ENCODE measurements at regions not wholly inside any gene's neighbourhood (a gene's known extent, or its start where the extent isn't known, plus 50 kb on each side); places are given as distances from the start of the nearest gene placed in this dataset.

DNA sequence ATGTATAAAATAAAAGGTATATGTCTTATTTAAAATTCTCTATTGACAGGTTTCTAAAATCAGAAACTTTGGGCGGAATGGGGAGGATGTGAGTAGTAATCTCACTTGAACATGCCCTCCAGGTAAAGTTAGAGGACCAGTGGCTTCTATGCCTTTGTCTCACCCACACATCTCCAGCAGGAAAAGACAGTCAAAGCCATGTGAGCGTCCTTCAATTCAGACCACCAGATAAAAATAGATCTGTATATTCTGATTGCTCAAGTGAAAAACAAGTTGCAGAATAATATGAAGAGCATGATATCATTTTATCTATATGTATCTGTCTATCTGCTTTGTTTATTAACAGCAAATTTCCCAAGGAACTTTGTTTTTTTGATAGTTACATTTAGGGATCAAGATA lies 152.2 kb downstream of the TMCO5A start:
- Mint-ChIP-seq H3K27ac (no peak overlapping the region), H3K4me3 (no peak overlapping the region), H3K9me3 (no peaks in the 10 kb centered on the region), H3K4me1 (peaks cover 3% of the 10 kb centered on the region), H3K36me3 (ENCODE audit: low read depth) (no peaks in the 10 kb centered on the region), H3K27me3 (ENCODE audit: low read depth) (peaks cover 3% of the 10 kb centered on the region)
- TF ChIP-seq, protein P1, sequence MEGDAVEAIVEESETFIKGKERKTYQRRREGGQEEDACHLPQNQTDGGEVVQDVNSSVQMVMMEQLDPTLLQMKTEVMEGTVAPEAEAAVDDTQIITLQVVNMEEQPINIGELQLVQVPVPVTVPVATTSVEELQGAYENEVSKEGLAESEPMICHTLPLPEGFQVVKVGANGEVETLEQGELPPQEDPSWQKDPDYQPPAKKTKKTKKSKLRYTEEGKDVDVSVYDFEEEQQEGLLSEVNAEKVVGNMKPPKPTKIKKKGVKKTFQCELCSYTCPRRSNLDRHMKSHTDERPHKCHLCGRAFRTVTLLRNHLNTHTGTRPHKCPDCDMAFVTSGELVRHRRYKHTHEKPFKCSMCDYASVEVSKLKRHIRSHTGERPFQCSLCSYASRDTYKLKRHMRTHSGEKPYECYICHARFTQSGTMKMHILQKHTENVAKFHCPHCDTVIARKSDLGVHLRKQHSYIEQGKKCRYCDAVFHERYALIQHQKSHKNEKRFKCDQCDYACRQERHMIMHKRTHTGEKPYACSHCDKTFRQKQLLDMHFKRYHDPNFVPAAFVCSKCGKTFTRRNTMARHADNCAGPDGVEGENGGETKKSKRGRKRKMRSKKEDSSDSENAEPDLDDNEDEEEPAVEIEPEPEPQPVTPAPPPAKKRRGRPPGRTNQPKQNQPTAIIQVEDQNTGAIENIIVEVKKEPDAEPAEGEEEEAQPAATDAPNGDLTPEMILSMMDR (IDR thresholded peaks at IDR 0.05; ENCODE audit: unreplicated experiment in 3 of 3): no peak

DNA sequence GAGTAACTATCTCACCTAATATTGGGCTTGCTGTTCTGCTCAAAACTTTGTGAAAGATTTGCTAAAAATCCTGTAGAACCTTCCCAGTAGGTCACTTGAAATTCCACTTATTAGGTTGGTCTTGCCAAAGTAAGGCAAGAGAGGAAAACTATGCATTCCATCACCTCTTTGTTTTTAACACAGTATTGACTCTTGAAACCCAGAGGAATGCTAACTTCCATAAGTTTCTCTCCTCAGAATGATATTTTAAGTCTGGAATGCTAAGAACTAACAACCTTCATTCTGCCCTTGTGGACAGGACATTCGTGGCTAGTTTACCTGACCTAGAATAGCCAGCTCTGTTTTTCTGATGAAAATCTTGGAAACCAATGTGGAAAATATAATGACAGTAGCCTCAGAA lies 154.5 kb downstream of the TMCO5A start:
- Mint-ChIP-seq H3K4me1 (peaks cover 3% of the 10 kb centered on the region), H3K36me3 (ENCODE audit: low read depth) (no peaks in the 10 kb centered on the region), H3K27me3 (ENCODE audit: low read depth) (peaks cover 3% of the 10 kb centered on the region), H3K9me3 (no peaks in the 10 kb centered on the region), H3K4me3 (no peak overlapping the region), H3K27ac (no peak overlapping the region)
- TF ChIP-seq, protein P1 (IDR thresholded peaks at IDR 0.05; ENCODE audit: unreplicated experiment in 3 of 3): no peak

DNA sequence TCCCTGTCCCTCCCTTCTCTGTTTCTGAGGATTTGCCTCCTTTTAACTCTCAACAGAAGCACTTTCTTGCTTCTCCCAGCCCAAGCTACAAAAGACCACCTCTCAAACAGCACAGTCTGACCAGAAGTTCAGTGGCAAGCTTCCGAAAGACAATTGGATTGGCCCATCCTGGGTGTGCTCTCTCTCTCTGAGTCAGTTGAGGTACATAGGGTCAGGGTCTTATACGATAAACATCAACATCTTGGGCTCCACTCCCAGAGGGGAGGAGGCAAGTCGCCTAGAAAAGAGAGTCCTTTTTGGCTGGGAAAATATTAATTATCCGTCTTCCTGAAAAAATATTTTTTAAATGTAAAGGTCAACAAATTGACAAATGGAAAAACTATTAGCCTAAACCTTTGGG lies 155.8 kb downstream of the TMCO5A start:
- Mint-ChIP-seq H3K27ac (no peak overlapping the region), H3K27me3 (ENCODE audit: low read depth) (peaks cover 3% of the 10 kb centered on the region), H3K36me3 (ENCODE audit: low read depth) (no peaks in the 10 kb centered on the region), H3K4me3 (no peak overlapping the region), H3K9me3 (no peaks in the 10 kb centered on the region), H3K4me1 (peaks cover 1% of the 10 kb centered on the region)
- TF ChIP-seq, protein P1 (IDR thresholded peaks at IDR 0.05; ENCODE audit: unreplicated experiment in 3 of 3): no peak

DNA sequence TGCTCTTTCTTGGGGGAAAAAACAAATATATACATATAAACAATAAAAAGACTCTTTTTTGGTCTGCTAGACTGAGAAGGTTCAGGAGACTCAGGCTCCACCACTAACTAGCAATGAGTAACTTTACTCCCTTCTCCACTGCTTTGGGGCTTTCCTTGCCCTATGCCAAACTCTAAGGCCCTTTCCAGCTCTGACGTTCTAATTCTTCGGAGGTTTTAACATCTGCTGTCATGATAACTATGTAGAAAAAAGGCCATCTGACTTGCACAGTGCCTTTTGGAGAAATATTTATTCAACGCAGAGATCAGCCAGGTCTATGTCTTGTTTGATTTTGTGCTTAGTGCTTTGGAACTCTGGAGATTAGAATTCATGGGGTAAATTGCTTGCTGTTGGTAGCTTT lies 156.2 kb downstream of the TMCO5A start:
- TF ChIP-seq, protein P1 (IDR thresholded peaks at IDR 0.05; ENCODE audit: unreplicated experiment in 3 of 3): no peak
- Mint-ChIP-seq H3K4me1 (no peaks in the 10 kb centered on the region), H3K9me3 (peaks cover under 1% of the 10 kb centered on the region), H3K27me3 (ENCODE audit: low read depth) (peaks cover 3% of the 10 kb centered on the region), H3K4me3 (no peak overlapping the region), H3K27ac (no peak overlapping the region), H3K36me3 (ENCODE audit: low read depth) (no peaks in the 10 kb centered on the region)

DNA sequence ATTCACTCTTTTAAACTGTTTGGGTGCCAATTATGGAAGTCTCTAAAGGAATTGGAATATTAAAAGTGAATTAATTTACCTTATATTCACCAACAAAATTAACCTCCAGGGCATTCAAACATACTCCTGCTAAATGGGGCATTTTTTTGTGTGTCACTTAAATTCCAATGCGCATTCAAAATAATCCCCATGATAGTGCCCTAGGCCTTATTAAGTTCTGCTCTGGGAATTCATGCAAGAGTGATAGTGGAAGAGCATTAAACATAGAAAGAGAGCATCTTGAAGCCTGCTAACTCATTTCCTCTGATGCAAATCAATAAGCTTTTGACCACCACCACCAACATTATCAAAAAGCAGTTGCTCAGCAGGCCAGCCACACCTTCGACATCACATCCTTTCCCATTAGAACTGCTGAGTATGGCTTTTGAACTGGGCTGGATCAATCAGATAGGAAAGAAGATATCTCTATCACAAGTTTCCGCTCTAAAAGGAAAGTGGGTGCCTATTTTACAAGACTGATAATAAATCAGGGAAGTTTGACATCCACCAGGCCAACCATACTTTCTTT lies 156.7 kb downstream of the TMCO5A start:
- Mint-ChIP-seq H3K36me3 (ENCODE audit: low read depth) (no peaks in the 10 kb centered on the region), H3K27ac (no peak overlapping the region), H3K9me3 (peaks cover 3% of the 10 kb centered on the region), H3K4me1 (no peaks in the 10 kb centered on the region), H3K27me3 (ENCODE audit: low read depth) (peaks cover 3% of the 10 kb centered on the region), H3K4me3 (no peak overlapping the region)
- TF ChIP-seq, protein P1 (IDR thresholded peaks at IDR 0.05; ENCODE audit: unreplicated experiment in 3 of 3): no peak

DNA sequence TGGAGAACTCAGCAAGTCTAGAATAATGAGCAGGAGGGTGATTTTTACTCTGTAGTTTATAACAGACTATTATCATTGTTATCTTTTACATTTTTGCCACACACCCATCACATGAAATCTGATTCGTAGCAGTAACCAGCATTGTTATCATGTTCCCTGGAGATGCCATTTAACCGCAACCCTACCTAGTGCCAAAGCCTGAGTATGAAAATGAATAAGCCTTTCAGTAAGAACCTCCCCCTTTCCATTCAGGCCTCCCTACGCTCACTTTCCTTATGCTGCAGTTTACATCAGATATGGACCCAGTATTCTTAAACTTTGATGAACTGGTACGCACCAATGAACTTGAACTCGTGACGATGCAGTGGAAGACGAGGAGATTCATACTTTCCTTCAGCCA lies 158.7 kb upstream of the SPRED1 start:
- TF ChIP-seq, protein P1 (IDR thresholded peaks at IDR 0.05; ENCODE audit: unreplicated experiment in 3 of 3): no peak
- H3K4me1 Mint-ChIP-seq: no peaks in the 10 kb centered on the region
- peaks cover 3% of the 10 kb centered on the region for H3K27me3 Mint-ChIP-seq (ENCODE audit: low read depth)
- H3K9me3 Mint-ChIP-seq: peaks cover 24% of the 10 kb centered on the region
- H3K4me3 Mint-ChIP-seq: no peak overlapping the region
- no peak overlapping the region for H3K27ac Mint-ChIP-seq
- no peaks in the 10 kb centered on the region for H3K36me3 Mint-ChIP-seq (ENCODE audit: low read depth)

Measured in nephron (organoid).